ENCODE measurements at regions not wholly inside any gene's neighbourhood (a gene's known extent, or its start where the extent isn't known, plus 50 kb on each side); places are given as distances from the start of the nearest gene placed in this dataset.
A peak's percentile ranks its signal among the peaks of the same experiment; 100 is the strongest.

DNA sequence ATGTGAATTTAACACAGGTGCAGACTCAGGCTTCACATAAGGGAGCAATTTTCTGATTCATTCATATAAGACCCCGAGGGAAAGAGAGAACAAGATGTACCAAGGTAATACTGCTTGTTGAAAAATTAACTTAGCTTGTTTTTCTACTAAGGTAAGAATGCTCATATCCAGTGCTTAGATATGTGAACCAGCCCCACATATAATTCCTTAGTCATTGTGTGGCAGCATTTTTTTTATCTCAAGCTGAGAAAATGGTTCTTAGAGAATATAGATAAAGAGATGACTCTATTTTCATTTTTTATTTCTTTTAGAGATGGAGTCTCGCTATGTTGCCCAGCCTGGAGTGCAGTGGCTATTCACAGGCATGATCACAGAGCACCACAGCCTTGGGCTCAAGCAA lies 121.8 kb upstream of the SEM1 start:
- Mint-ChIP-seq H3K27ac (peak overlapping the region; percentile 19), H3K4me1 (peaks cover 40% of the 10 kb centered on the region), H3K9me3 (peaks cover 7% of the 10 kb centered on the region), H3K36me3 (no peaks in the 10 kb centered on the region), H3K27me3 (ENCODE audit: low read depth) (no peaks in the 10 kb centered on the region), H3K4me3 (no peak overlapping the region)
- TF ChIP-seq, protein P1, sequence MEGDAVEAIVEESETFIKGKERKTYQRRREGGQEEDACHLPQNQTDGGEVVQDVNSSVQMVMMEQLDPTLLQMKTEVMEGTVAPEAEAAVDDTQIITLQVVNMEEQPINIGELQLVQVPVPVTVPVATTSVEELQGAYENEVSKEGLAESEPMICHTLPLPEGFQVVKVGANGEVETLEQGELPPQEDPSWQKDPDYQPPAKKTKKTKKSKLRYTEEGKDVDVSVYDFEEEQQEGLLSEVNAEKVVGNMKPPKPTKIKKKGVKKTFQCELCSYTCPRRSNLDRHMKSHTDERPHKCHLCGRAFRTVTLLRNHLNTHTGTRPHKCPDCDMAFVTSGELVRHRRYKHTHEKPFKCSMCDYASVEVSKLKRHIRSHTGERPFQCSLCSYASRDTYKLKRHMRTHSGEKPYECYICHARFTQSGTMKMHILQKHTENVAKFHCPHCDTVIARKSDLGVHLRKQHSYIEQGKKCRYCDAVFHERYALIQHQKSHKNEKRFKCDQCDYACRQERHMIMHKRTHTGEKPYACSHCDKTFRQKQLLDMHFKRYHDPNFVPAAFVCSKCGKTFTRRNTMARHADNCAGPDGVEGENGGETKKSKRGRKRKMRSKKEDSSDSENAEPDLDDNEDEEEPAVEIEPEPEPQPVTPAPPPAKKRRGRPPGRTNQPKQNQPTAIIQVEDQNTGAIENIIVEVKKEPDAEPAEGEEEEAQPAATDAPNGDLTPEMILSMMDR (IDR thresholded peaks at IDR 0.05; ENCODE audit: unreplicated experiment) = no peak
- no peak for DNase-seq (ENCODE audit: low spot score in 2 of 2, unreplicated experiment in 2 of 2)

DNA sequence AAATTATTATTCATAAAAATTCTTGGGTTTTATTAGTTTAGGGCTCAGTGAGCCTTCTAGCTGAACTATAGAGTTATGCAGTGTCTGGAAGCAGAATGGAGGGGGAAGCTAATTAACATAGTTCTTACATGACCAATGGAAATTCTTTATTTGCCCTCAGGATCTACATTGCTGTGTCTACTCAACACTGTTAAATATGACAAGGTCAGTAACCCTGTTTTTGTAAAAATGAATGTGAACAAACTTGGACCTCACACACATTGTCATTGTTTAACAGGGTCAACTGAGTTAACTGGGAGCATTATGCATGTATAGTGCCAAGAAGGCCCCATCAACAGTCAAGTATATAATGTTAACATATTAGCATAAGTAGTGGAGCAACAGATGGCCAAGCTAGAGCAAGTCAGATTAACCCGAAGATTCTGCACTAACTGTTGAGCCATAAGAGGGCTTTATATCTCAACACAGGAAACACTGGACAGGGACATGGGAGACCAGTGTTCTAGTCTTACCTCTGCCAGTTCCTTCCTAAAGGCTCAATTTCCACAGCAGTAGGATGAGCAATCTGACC lies 122.5 kb upstream of the SEM1 start:
- H3K4me1 Mint-ChIP-seq = peaks cover 40% of the 10 kb centered on the region
- H3K27me3 Mint-ChIP-seq (ENCODE audit: low read depth) = no peaks in the 10 kb centered on the region
- no peak overlapping the region for H3K4me3 Mint-ChIP-seq
- TF ChIP-seq, protein P1 (IDR thresholded peaks at IDR 0.05; ENCODE audit: unreplicated experiment) = no peak
- DNase-seq (ENCODE audit: low spot score in 2 of 2, unreplicated experiment in 2 of 2) = no peak
- H3K36me3 Mint-ChIP-seq = no peaks in the 10 kb centered on the region
- H3K9me3 Mint-ChIP-seq = peaks cover 7% of the 10 kb centered on the region
- peak overlapping the region; percentile 86 for H3K27ac Mint-ChIP-seq

DNA sequence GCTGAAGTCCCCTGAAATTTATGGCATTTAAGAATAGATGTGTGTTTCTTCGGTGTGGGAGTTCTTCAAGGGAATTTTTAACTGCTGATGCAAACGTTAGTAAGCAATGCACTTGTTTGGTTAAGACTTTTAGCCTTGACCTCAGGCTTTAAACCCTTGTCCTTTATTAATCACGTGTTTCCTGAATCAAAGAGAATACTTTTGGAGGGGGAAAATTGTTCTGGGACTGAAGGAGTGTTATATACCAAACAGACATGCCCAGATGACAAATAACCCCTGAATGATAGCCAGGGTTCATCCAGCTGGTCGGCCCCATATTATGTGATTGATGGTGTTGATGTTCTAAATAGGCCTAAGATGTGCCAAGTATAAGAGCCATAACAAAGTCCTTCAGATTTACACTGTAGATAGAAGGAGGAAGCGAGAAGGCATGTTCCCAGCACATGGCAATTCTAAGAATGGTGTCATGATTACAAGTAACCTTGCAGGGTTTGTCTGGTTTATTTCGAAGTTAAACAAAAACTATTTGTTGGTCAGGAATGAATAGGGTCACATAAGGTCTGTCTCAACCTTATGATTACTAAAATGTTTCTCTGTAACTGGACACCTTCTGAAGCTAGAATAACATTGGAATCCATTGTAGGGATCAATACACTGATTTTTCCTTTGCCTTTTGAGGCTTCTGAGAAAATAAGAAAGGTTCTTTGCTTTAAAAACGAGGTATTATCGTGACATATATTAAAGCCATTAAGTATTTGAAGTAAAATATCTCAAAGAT lies 124.2 kb upstream of the SEM1 start:
- peak overlapping the region; percentile 86 for H3K27ac Mint-ChIP-seq
- H3K4me1 Mint-ChIP-seq = peaks cover 44% of the 10 kb centered on the region
- no peaks in the 10 kb centered on the region for H3K36me3 Mint-ChIP-seq
- TF ChIP-seq, protein P1 (IDR thresholded peaks at IDR 0.05; ENCODE audit: unreplicated experiment) = no peak
- H3K9me3 Mint-ChIP-seq = peaks cover 7% of the 10 kb centered on the region
- no peak for DNase-seq (ENCODE audit: low spot score in 2 of 2, unreplicated experiment in 2 of 2)
- no peaks in the 10 kb centered on the region for H3K27me3 Mint-ChIP-seq (ENCODE audit: low read depth)
- no peak overlapping the region for H3K4me3 Mint-ChIP-seq

DNA sequence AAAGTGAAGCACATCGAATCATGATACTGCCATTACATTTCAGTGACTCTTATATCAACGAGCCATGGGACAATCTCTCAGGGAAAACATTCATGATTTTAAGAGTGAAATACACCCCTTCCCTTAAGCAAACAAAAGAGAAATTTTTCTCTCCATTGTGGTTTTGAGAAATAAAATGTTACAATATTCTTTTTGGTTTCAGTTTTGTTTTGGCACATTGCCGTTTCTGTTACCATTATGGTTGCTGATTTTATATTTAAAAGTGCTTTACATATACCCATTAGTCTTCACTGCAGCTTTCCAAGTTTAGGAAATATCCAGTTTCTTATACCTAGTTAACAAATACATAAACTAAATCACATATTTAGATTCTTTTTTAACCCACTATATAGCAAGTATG lies 126.8 kb upstream of the SEM1 start:
- TF ChIP-seq, protein P1 (IDR thresholded peaks at IDR 0.05; ENCODE audit: unreplicated experiment) = no peak
- H3K27me3 Mint-ChIP-seq (ENCODE audit: low read depth) = peaks cover 5% of the 10 kb centered on the region
- peaks cover 32% of the 10 kb centered on the region for H3K4me1 Mint-ChIP-seq
- no peak overlapping the region for H3K27ac Mint-ChIP-seq
- H3K9me3 Mint-ChIP-seq = peaks cover 7% of the 10 kb centered on the region
- H3K36me3 Mint-ChIP-seq = no peaks in the 10 kb centered on the region
- H3K4me3 Mint-ChIP-seq = no peak overlapping the region
- DNase-seq (ENCODE audit: low spot score in 2 of 2, unreplicated experiment in 2 of 2) = no peak

DNA sequence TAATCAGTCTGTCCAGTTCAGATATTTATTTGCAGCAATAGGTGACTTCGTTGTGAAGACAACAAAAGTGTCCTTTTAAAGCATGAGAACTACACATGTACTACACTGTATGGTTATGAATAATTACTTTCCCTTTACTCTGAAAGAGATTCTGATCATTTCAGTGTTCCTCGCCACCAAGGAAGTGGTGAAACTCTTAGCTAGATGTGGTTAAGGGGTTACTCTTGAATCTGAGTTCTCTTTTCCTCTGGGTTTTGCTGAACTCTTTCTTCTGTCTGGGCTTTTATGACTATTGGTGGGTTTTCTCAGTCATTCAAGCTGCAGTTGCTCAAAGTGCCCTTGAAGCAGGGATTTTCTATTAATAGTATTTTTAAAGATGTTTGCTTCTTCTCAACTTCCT lies 127.9 kb upstream of the SEM1 start:
- no peak overlapping the region for H3K4me3 Mint-ChIP-seq
- peaks cover 7% of the 10 kb centered on the region for H3K9me3 Mint-ChIP-seq
- TF ChIP-seq, protein P1 (IDR thresholded peaks at IDR 0.05; ENCODE audit: unreplicated experiment) = no peak
- peaks cover 20% of the 10 kb centered on the region for H3K4me1 Mint-ChIP-seq
- peaks cover 9% of the 10 kb centered on the region for H3K27me3 Mint-ChIP-seq (ENCODE audit: low read depth)
- no peak overlapping the region for H3K27ac Mint-ChIP-seq
- DNase-seq (ENCODE audit: low spot score in 2 of 2, unreplicated experiment in 2 of 2) = no peak
- no peaks in the 10 kb centered on the region for H3K36me3 Mint-ChIP-seq

Data from mesothelial cell of epicardium (in vitro differentiated cells).